T-helper 17 cell (primary cell): ENCODE measurements at regions not wholly inside any gene's neighbourhood (a gene's known extent, or its start where the extent isn't known, plus 50 kb on each side); places are given as distances from the start of the nearest gene placed in this dataset.

ENCODE experiments used
- ATAC-seq: fragments of 150-1000 bp; cut with Tn5 transposase; 2 replicates; pipeline ENCODE4 v1.10.0; 2021; ENCODE audit warnings: mild to moderate bottlenecking, moderate library complexity
- DNase-seq, 3 donors: peaks; one replicate each; pipeline versions ENCODE4 v3.0.0 to v3.0.0-alpha.2; 2020 to 2021
- H3K9me3 ChIP-seq: one replicate; pipeline ENCODE4 v1.7.0; 2013; ENCODE audit warnings: low read length, mild to moderate bottlenecking; ENCODE audit not compliant: control insufficient read depth, poor library complexity, severe bottlenecking
- H3K27ac Mint-ChIP-seq: one replicate; pipeline ENCODE4 v1.8.0; 2022; ENCODE audit warnings: mild to moderate bottlenecking, moderate library complexity, mixed read lengths
- H3K27me3 Mint-ChIP-seq: one replicate; pipeline ENCODE4 v1.8.0; 2022; ENCODE audit warnings: mixed read lengths
- H3K36me3 Mint-ChIP-seq: one replicate; pipeline ENCODE4 v1.8.0; 2022; ENCODE audit warnings: low read depth, mixed read lengths
- H3K4me1 Mint-ChIP-seq: one replicate; pipeline ENCODE4 v1.8.0; 2022; ENCODE audit warnings: mild to moderate bottlenecking, mixed read lengths
- H3K4me3 Mint-ChIP-seq: one replicate; pipeline ENCODE4 v1.8.0; 2022; ENCODE audit warnings: mild to moderate bottlenecking, moderate library complexity, mixed read lengths

DNA sequence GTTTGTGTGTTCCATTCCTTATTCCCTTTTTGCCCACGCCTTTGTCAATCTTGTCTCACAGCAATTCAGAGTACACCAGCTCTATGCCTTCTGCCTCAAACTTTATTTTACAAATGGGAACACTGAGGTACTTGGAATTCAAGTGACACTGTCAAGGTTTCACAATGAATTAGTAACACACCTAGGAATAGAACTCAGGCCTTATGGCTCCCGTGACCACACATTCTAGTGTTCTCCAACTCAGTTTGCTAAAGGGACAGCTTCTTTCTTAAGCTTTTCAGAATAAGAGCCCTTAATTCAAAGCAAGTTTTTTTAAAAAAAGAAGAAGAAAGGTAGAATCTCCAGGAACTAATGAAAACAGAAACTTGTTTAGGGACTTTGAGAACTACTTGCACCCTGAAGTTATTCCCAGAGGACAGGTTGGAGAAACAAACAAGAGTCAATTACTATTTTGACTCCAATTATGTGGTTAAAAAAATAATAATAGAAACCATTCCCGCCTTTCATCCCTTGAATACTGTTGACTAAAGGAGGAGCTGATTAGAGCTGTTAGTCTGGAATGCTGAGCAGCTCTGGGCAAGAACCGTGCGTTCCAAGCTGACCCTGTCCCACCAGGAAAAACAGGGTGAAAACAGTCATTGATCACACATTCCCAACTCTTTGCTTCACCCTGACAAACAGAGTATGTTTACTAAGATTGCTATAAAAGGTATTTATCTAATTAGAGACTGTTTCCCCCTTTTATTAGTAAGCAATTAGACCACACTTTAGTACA, 408.8 kb upstream of the CNKSR2 start:
- no peak for DNase-seq
- ATAC-seq, result no peak
- Mint-ChIP-seq H3K27ac (no peak overlapping the region), H3K4me3 (no peak overlapping the region), H3K27me3 (no peaks in the 10 kb centered on the region), H3K4me1 (no peaks in the 10 kb centered on the region), H3K36me3 (no peaks in the 10 kb centered on the region)
- H3K9me3 ChIP-seq, result no peaks in the 10 kb centered on the region

- H3K4me3 Mint-ChIP-seq, result no peak overlapping the region
- H3K9me3 ChIP-seq, result no peaks in the 10 kb centered on the region
- H3K27ac Mint-ChIP-seq, result no peak overlapping the region
- ATAC-seq (no peak), DNase-seq (no peak)
- no peaks in the 10 kb centered on the region for H3K27me3 Mint-ChIP-seq
- no peaks in the 10 kb centered on the region for H3K36me3 Mint-ChIP-seq
- H3K4me1 Mint-ChIP-seq, result no peaks in the 10 kb centered on the region
These were observed 420.2 kb upstream of the CNKSR2 start for GRCh38 chrX:20954014-20954413.

- no peaks in the 10 kb centered on the region for H3K9me3 ChIP-seq
- no peak for ATAC-seq
- Mint-ChIP-seq H3K4me3 (no peak overlapping the region), H3K27ac (no peak overlapping the region), H3K4me1 (peaks cover 3% of the 10 kb centered on the region), H3K27me3 (no peaks in the 10 kb centered on the region), H3K36me3 (no peaks in the 10 kb centered on the region)
- DNase-seq, result no peak
These were observed 422.0 kb upstream of the CNKSR2 start for GRCh38 chrX:20952180-20952579.

- H3K9me3 ChIP-seq, result no peaks in the 10 kb centered on the region
- Mint-ChIP-seq H3K27ac (no peak overlapping the region), H3K27me3 (no peaks in the 10 kb centered on the region), H3K4me1 (peaks cover 3% of the 10 kb centered on the region), H3K36me3 (no peaks in the 10 kb centered on the region), H3K4me3 (no peak overlapping the region)
- DNase-seq, result no peak
- ATAC-seq, result no peak
These were observed 423.0 kb upstream of the CNKSR2 start for GRCh38 chrX:20951016-20951810.

DNA sequence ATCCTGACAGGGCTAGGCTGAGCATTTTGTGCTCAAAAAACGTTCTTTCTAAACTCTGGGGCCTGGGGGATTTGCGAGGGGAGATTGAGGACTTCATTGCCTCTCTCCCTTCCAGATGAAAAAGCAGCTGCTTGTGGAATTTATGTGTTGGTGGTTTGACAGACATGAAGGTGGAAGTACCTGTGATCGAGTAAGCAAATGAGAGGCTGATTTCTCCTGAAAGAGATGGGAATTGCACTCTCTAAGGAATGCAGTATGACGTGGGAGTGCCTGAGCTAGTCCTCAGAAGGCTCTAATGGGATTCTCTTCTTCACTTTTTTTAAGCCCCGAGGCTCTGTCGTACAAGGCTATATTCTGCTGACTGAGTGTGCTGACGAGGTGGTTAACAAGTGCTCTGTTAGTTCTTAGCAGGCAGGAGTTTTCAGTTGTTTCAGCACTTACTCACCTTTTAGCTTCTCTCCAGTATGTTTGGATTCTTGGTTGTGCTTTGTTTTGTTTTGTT, 426.8 kb upstream of the CNKSR2 start:
- H3K27ac Mint-ChIP-seq, result no peak overlapping the region
- ATAC-seq, result no peak
- no peak overlapping the region for H3K4me3 Mint-ChIP-seq
- H3K27me3 Mint-ChIP-seq, result no peaks in the 10 kb centered on the region
- peaks cover 3% of the 10 kb centered on the region for H3K4me1 Mint-ChIP-seq
- no peak for DNase-seq
- no peaks in the 10 kb centered on the region for H3K36me3 Mint-ChIP-seq
- no peaks in the 10 kb centered on the region for H3K9me3 ChIP-seq

- H3K36me3 Mint-ChIP-seq, result no peaks in the 10 kb centered on the region
- DNase-seq (no peak), ATAC-seq (no peak)
- H3K27me3 Mint-ChIP-seq, result no peaks in the 10 kb centered on the region
- H3K4me3 Mint-ChIP-seq, result no peak overlapping the region
- H3K27ac Mint-ChIP-seq, result no peak overlapping the region
- no peaks in the 10 kb centered on the region for H3K4me1 Mint-ChIP-seq
- no peaks in the 10 kb centered on the region for H3K9me3 ChIP-seq
These were observed 460.5 kb upstream of the CNKSR2 start for GRCh38 chrX:20913760-20914159.

- no peaks in the 10 kb centered on the region for H3K9me3 ChIP-seq
- DNase-seq (no peak), ATAC-seq (no peak)
- Mint-ChIP-seq H3K4me3 (no peak overlapping the region), H3K27me3 (no peaks in the 10 kb centered on the region), H3K4me1 (no peaks in the 10 kb centered on the region), H3K36me3 (no peaks in the 10 kb centered on the region), H3K27ac (no peak overlapping the region)
These were observed 467.6 kb upstream of the CNKSR2 start for GRCh38 chrX:20906571-20906970.

DNA sequence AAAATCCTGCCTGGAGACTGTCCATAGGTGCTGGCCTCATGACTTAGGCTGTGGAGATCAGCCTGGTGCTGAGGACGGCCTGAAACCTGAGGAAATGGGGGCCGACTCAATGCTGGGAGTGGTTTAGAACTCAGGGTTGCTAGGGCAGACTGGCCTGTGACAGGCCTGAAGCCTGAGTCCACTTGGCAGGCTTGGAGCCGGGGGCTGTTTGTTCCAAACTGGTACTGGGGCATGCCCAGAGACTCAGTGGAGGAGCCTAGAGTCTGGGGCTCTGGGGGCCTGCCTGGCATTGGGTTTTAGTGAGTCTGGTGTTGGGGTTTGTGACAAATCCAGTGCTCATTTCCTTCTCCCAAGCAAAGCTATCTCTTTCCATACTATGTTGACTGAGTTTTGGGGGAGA, 489.7 kb upstream of the CNKSR2 start:
- DNase-seq (no peak), ATAC-seq (no peak)
- H3K27ac Mint-ChIP-seq, result no peak overlapping the region
- H3K27me3 Mint-ChIP-seq, result no peaks in the 10 kb centered on the region
- H3K4me3 Mint-ChIP-seq, result no peak overlapping the region
- no peaks in the 10 kb centered on the region for H3K9me3 ChIP-seq
- H3K4me1 Mint-ChIP-seq, result no peaks in the 10 kb centered on the region
- H3K36me3 Mint-ChIP-seq, result no peaks in the 10 kb centered on the region

DNA sequence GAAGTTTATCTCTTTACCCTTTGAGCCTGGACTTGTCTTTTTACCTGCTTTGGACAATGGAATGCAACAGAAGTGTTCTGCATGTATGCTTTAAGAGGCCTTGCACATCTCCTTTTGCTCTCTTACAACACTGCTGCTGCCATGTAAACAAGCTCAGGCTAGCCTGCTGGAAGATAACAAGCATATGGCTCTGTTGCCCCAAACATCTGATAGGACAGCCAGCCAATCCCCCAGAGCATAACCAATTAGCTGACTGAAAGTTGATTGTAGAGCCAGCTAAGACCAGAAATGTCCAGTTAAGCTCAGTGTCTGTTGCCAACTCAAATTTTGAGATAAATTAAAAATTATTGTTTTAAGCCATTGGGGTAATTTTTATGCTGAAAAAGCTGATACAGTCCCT, 510.6 kb upstream of the CNKSR2 start:
- Mint-ChIP-seq H3K4me3 (no peak overlapping the region), H3K36me3 (peaks cover 2% of the 10 kb centered on the region), H3K27me3 (no peaks in the 10 kb centered on the region), H3K27ac (no peak overlapping the region), H3K4me1 (no peaks in the 10 kb centered on the region)
- ATAC-seq, result no peak
- no peak for DNase-seq
- H3K9me3 ChIP-seq, result no peaks in the 10 kb centered on the region

- Mint-ChIP-seq H3K4me1 (no peaks in the 10 kb centered on the region), H3K36me3 (peaks cover 2% of the 10 kb centered on the region), H3K27me3 (no peaks in the 10 kb centered on the region), H3K4me3 (no peak overlapping the region), H3K27ac (no peak overlapping the region)
- DNase-seq (no peak), ATAC-seq (no peak)
- H3K9me3 ChIP-seq, result no peaks in the 10 kb centered on the region
These were observed 513.1 kb upstream of the CNKSR2 start for GRCh38 chrX:20861113-20861512.

DNA sequence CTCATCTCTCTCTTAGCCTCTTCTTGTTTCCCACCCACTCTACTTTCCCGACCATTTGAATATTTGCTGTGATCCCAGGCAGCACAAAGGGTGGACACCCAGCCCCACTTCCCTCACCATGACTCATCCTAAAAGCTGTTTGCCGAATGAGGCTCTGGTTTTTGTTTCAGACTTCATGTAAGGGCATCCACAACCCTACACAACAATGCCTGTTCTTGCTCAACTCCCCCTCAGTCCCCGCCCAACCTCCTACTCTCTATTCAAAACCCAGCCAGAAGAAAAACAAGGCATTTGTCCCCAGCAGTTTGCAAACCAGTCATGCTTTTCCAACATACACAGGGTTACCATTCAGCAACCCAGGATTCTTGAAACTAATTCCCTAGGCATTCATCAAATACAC, 516.5 kb upstream of the CNKSR2 start:
- H3K27ac Mint-ChIP-seq, result no peak overlapping the region
- no peak for ATAC-seq
- H3K4me3 Mint-ChIP-seq, result no peak overlapping the region
- DNase-seq, result no peak
- peaks cover 2% of the 10 kb centered on the region for H3K36me3 Mint-ChIP-seq
- no peaks in the 10 kb centered on the region for H3K27me3 Mint-ChIP-seq
- no peaks in the 10 kb centered on the region for H3K4me1 Mint-ChIP-seq
- no peaks in the 10 kb centered on the region for H3K9me3 ChIP-seq

- ATAC-seq (no peak), DNase-seq (no peak)
- Mint-ChIP-seq H3K4me3 (no peak overlapping the region), H3K27me3 (no peaks in the 10 kb centered on the region), H3K4me1 (no peaks in the 10 kb centered on the region), H3K36me3 (no peaks in the 10 kb centered on the region), H3K27ac (no peak overlapping the region)
- no peaks in the 10 kb centered on the region for H3K9me3 ChIP-seq
These were observed 535.7 kb upstream of the CNKSR2 start for GRCh38 chrX:20838477-20838876.

- no peaks in the 10 kb centered on the region for H3K9me3 ChIP-seq
- ATAC-seq (no peak), DNase-seq (no peak)
- no peaks in the 10 kb centered on the region for H3K36me3 Mint-ChIP-seq
- H3K4me1 Mint-ChIP-seq, result no peaks in the 10 kb centered on the region
- no peaks in the 10 kb centered on the region for H3K27me3 Mint-ChIP-seq
- H3K27ac Mint-ChIP-seq, result no peak overlapping the region
- no peak overlapping the region for H3K4me3 Mint-ChIP-seq
These were observed 544.3 kb upstream of the CNKSR2 start for GRCh38 chrX:20829665-20830491.
